ENCODE measurements at regions not wholly inside any gene's neighbourhood (a gene's known extent, or its start where the extent isn't known, plus 50 kb on each side); places are given as distances from the start of the nearest gene placed in this dataset.

- TF ChIP-seq POLR2AphosphoS5 (IDR thresholded peaks at IDR 0.05; ENCODE audit: low read depth) (no peak), EZH2 (IDR thresholded peaks at IDR 0.05; ENCODE audit: low read depth, unreplicated experiment) (no peak), STAT1 (IDR thresholded peaks at IDR 0.05; ENCODE audit: unreplicated experiment) (no peak), CREB1 (CRISPR knock-in tag; IDR thresholded peaks at IDR 0.05; ENCODE audit: low read depth) (no peak), EZH2phosphoT487 (IDR thresholded peaks at IDR 0.05; ENCODE audit: unreplicated experiment) (no peak), ZNF114 (CRISPR knock-in tag; IDR thresholded peaks at IDR 0.05) (no peak)
- TF ChIP-seq, protein P1, sequence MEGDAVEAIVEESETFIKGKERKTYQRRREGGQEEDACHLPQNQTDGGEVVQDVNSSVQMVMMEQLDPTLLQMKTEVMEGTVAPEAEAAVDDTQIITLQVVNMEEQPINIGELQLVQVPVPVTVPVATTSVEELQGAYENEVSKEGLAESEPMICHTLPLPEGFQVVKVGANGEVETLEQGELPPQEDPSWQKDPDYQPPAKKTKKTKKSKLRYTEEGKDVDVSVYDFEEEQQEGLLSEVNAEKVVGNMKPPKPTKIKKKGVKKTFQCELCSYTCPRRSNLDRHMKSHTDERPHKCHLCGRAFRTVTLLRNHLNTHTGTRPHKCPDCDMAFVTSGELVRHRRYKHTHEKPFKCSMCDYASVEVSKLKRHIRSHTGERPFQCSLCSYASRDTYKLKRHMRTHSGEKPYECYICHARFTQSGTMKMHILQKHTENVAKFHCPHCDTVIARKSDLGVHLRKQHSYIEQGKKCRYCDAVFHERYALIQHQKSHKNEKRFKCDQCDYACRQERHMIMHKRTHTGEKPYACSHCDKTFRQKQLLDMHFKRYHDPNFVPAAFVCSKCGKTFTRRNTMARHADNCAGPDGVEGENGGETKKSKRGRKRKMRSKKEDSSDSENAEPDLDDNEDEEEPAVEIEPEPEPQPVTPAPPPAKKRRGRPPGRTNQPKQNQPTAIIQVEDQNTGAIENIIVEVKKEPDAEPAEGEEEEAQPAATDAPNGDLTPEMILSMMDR (conservative IDR thresholded peaks at IDR 0.05; ENCODE audit: low read depth in 2 of 2), result no peak
- TF ChIP-seq, protein P2, sequence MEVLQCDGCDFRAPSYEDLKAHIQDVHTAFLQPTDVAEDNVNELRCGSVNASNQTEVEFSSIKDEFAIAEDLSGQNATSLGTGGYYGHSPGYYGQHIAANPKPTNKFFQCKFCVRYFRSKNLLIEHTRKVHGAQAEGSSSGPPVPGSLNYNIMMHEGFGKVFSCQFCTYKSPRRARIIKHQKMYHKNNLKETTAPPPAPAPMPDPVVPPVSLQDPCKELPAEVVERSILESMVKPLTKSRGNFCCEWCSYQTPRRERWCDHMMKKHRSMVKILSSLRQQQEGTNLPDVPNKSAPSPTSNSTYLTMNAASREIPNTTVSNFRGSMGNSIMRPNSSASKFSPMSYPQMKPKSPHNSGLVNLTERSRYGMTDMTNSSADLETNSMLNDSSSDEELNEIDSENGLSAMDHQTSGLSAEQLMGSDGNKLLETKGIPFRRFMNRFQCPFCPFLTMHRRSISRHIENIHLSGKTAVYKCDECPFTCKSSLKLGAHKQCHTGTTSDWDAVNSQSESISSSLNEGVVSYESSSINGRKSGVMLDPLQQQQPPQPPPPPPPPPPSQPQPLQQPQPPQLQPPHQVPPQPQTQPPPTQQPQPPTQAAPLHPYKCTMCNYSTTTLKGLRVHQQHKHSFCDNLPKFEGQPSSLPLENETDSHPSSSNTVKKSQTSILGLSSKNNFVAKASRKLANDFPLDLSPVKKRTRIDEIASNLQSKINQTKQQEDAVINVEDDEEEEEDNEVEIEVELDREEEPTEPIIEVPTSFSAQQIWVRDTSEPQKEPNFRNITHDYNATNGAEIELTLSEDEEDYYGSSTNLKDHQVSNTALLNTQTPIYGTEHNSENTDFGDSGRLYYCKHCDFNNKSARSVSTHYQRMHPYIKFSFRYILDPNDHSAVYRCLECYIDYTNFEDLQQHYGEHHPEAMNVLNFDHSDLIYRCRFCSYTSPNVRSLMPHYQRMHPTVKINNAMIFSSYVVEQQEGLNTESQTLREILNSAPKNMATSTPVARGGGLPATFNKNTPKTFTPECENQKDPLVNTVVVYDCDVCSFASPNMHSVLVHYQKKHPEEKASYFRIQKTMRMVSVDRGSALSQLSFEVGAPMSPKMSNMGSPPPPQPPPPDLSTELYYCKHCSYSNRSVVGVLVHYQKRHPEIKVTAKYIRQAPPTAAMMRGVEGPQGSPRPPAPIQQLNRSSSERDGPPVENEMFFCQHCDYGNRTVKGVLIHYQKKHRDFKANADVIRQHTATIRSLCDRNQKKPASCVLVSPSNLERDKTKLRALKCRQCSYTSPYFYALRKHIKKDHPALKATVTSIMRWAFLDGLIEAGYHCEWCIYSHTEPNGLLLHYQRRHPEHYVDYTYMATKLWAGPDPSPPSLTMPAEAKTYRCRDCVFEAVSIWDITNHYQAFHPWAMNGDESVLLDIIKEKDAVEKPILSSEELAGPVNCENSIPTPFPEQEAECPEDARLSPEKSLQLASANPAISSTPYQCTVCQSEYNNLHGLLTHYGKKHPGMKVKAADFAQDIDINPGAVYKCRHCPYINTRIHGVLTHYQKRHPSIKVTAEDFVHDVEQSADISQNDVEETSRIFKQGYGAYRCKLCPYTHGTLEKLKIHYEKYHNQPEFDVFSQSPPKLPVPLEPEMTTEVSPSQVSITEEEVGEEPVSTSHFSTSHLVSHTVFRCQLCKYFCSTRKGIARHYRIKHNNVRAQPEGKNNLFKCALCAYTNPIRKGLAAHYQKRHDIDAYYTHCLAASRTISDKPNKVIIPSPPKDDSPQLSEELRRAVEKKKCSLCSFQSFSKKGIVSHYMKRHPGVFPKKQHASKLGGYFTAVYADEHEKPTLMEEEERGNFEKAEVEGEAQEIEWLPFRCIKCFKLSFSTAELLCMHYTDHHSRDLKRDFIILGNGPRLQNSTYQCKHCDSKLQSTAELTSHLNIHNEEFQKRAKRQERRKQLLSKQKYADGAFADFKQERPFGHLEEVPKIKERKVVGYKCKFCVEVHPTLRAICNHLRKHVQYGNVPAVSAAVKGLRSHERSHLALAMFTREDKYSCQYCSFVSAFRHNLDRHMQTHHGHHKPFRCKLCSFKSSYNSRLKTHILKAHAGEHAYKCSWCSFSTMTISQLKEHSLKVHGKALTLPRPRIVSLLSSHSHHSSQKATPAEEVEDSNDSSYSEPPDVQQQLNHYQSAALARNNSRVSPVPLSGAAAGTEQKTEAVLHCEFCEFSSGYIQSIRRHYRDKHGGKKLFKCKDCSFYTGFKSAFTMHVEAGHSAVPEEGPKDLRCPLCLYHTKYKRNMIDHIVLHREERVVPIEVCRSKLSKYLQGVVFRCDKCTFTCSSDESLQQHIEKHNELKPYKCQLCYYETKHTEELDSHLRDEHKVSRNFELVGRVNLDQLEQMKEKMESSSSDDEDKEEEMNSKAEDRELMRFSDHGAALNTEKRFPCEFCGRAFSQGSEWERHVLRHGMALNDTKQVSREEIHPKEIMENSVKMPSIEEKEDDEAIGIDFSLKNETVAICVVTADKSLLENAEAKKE (CRISPR knock-in tag; IDR thresholded peaks at IDR 0.05), result no peak
Observed at GRCh38 chr11:129247135-129247534, 55.0 kb upstream of the ARHGAP32 start.

All from GM23338 (cell line).